GM23338 (cell line): ENCODE measurements at regions not wholly inside any gene's neighbourhood (a gene's known extent, or its start where the extent isn't known, plus 50 kb on each side); places are given as distances from the start of the nearest gene placed in this dataset.

ENCODE experiments used
- CREB1 ChIP-seq: fragments of 250-450 bp; sonication (Bioruptor Pico); IDR thresholded peaks from 2 replicates; pipeline ENCODE4 v1.5.0; 2020; ENCODE audit warnings: low read depth, mild to moderate bottlenecking, moderate library complexity
- EZH2 ChIP-seq: fragments of 200-600 bp; sonication (generic); IDR thresholded peaks from one replicate; pipeline ENCODE4 v1.8.0; 2017; ENCODE audit warnings: antibody characterized with exemption, mild to moderate bottlenecking, low read depth; ENCODE audit not compliant: unreplicated experiment
- POLR2AphosphoS5 ChIP-seq: IDR thresholded peaks from 2 replicates; pipeline ENCODE4 v1.6.1; 2016; ENCODE audit warnings: antibody characterized with exemption, low read depth
- TF ChIP-seq, protein P1 (sequence below), 2 experiments: fragments of 200-600 bp in 1 of 2; sonication (generic) in 1 of 2; conservative IDR thresholded peaks; 2 replicates each; pipeline versions ENCODE4 v1.5.1 to v1.6.1; 2016 to 2017; ENCODE audit warnings: antibody characterized with exemption in 2 of 2, low read depth in 2 of 2, mild to moderate bottlenecking in 2 of 2, moderate library complexity in 1 of 2
- TF ChIP-seq, protein P2 (sequence below): IDR thresholded peaks from 2 replicates; pipeline ENCODE4 v1.6.1; 2016; ENCODE audit warnings: antibody characterized with exemption

DNA sequence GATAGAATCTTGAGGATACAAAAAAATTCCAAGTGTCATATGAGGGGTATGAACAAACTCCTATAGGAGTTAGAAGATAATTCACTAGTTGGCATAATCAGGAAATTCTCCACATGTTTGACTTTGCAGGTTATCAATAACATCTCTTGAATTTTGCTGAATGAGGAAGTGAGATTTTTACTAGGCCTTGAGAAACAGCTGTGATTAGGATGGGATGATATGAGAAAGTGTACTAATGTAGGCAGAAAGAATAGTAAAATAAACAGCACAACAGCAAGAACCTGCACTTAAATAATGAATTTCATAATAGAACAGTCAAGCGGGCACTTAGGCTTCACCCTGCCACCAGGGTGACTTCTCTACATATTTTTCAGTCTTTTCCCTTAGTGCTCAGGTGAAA is 570.8 kb upstream of the CRIM1 start:
- TF ChIP-seq POLR2AphosphoS5 (no peak), CREB1 (CRISPR knock-in tag) (no peak), EZH2 (no peak)
- TF ChIP-seq, protein P1, sequence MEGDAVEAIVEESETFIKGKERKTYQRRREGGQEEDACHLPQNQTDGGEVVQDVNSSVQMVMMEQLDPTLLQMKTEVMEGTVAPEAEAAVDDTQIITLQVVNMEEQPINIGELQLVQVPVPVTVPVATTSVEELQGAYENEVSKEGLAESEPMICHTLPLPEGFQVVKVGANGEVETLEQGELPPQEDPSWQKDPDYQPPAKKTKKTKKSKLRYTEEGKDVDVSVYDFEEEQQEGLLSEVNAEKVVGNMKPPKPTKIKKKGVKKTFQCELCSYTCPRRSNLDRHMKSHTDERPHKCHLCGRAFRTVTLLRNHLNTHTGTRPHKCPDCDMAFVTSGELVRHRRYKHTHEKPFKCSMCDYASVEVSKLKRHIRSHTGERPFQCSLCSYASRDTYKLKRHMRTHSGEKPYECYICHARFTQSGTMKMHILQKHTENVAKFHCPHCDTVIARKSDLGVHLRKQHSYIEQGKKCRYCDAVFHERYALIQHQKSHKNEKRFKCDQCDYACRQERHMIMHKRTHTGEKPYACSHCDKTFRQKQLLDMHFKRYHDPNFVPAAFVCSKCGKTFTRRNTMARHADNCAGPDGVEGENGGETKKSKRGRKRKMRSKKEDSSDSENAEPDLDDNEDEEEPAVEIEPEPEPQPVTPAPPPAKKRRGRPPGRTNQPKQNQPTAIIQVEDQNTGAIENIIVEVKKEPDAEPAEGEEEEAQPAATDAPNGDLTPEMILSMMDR (conservative IDR thresholded peaks at IDR 0.05; ENCODE audit: low read depth in 2 of 2): no peak
- TF ChIP-seq, protein P2, sequence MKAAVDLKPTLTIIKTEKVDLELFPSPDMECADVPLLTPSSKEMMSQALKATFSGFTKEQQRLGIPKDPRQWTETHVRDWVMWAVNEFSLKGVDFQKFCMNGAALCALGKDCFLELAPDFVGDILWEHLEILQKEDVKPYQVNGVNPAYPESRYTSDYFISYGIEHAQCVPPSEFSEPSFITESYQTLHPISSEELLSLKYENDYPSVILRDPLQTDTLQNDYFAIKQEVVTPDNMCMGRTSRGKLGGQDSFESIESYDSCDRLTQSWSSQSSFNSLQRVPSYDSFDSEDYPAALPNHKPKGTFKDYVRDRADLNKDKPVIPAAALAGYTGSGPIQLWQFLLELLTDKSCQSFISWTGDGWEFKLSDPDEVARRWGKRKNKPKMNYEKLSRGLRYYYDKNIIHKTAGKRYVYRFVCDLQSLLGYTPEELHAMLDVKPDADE: no peak
